ENCODE measurements at regions not wholly inside any gene's neighbourhood (a gene's known extent, or its start where the extent isn't known, plus 50 kb on each side); places are given as distances from the start of the nearest gene placed in this dataset.

GRCh38 chr7:131071786-131072504 lies 255.7 kb upstream of the MKLN1 start:
- Mint-ChIP-seq H3K4me1 (ENCODE audit: low read depth) (peaks cover 10% of the 10 kb centered on the region), H3K4me3 (ENCODE audit: low read depth) (no peak overlapping the region), H3K27ac (no peak overlapping the region), H3K27me3 (no peaks in the 10 kb centered on the region), H3K36me3 (ENCODE audit: insufficient read depth) (no peaks in the 10 kb centered on the region), H3K9me3 (ENCODE audit: low read depth) (no peaks in the 10 kb centered on the region)
- TF ChIP-seq CTCF (IDR thresholded peaks at IDR 0.05; ENCODE audit: unreplicated experiment), result peak; percentile 39
- no peak for DNase-seq (ENCODE audit: low spot score, unreplicated experiment)

GRCh38 chr7:131072505-131073091 lies 255.1 kb upstream of the MKLN1 start:
- DNase-seq (ENCODE audit: low spot score, unreplicated experiment), result no peak
- Mint-ChIP-seq H3K27ac (no peak overlapping the region), H3K27me3 (no peaks in the 10 kb centered on the region), H3K4me1 (ENCODE audit: low read depth) (peaks cover 13% of the 10 kb centered on the region), H3K36me3 (ENCODE audit: insufficient read depth) (no peaks in the 10 kb centered on the region), H3K9me3 (ENCODE audit: low read depth) (no peaks in the 10 kb centered on the region), H3K4me3 (ENCODE audit: low read depth) (no peak overlapping the region)
- no peak for TF ChIP-seq CTCF (IDR thresholded peaks at IDR 0.05; ENCODE audit: unreplicated experiment)

GRCh38 chr7:131074043-131074442 lies 253.6 kb upstream of the MKLN1 start:
- Mint-ChIP-seq H3K4me1 (ENCODE audit: low read depth) (peaks cover 13% of the 10 kb centered on the region), H3K27ac (no peak overlapping the region), H3K9me3 (ENCODE audit: low read depth) (no peaks in the 10 kb centered on the region), H3K4me3 (ENCODE audit: low read depth) (no peak overlapping the region), H3K36me3 (ENCODE audit: insufficient read depth) (no peaks in the 10 kb centered on the region), H3K27me3 (no peaks in the 10 kb centered on the region)
- no peak for DNase-seq (ENCODE audit: low spot score, unreplicated experiment)
- TF ChIP-seq CTCF (IDR thresholded peaks at IDR 0.05; ENCODE audit: unreplicated experiment), result no peak

- no peak for DNase-seq (ENCODE audit: low spot score, unreplicated experiment)
- TF ChIP-seq CTCF (IDR thresholded peaks at IDR 0.05; ENCODE audit: unreplicated experiment), result no peak
- Mint-ChIP-seq H3K4me3 (ENCODE audit: low read depth) (no peak overlapping the region), H3K9me3 (ENCODE audit: low read depth) (no peaks in the 10 kb centered on the region), H3K36me3 (ENCODE audit: insufficient read depth) (no peaks in the 10 kb centered on the region), H3K27ac (no peak overlapping the region), H3K27me3 (no peaks in the 10 kb centered on the region), H3K4me1 (ENCODE audit: low read depth) (peaks cover 11% of the 10 kb centered on the region)
These were observed 253.1 kb upstream of the MKLN1 start for GRCh38 chr7:131074585-131074984.

GRCh38 chr7:131075406-131075805 lies 252.3 kb upstream of the MKLN1 start:
- H3K4me1 Mint-ChIP-seq (ENCODE audit: low read depth), result peaks cover 10% of the 10 kb centered on the region
- no peaks in the 10 kb centered on the region for H3K36me3 Mint-ChIP-seq (ENCODE audit: insufficient read depth)
- H3K9me3 Mint-ChIP-seq (ENCODE audit: low read depth), result no peaks in the 10 kb centered on the region
- no peak overlapping the region for H3K4me3 Mint-ChIP-seq (ENCODE audit: low read depth)
- no peak overlapping the region for H3K27ac Mint-ChIP-seq
- no peaks in the 10 kb centered on the region for H3K27me3 Mint-ChIP-seq
- TF ChIP-seq CTCF (IDR thresholded peaks at IDR 0.05; ENCODE audit: unreplicated experiment), result no peak
- no peak for DNase-seq (ENCODE audit: low spot score, unreplicated experiment)
